Kidney epithelial cell (primary cell): ENCODE measurements at regions not wholly inside any gene's neighbourhood (a gene's known extent, or its start where the extent isn't known, plus 50 kb on each side); places are given as distances from the start of the nearest gene placed in this dataset.
A peak's percentile ranks its signal among the peaks of the same experiment; 100 is the strongest.

Experiments
- DNase-seq: peaks from one replicate; pipeline ENCODE4 v3.0.0-alpha.2; 2010; ENCODE audit warnings: low read depth
- H3K27me3 ChIP-seq: 2 replicates; pipeline ENCODE4 v1.6.0; 2011; ENCODE audit warnings: low read length; ENCODE audit not compliant: control insufficient read depth, insufficient read depth
- H3K36me3 ChIP-seq: 2 replicates; pipeline ENCODE4 v1.5.1; 2011; ENCODE audit warnings: low read length; ENCODE audit not compliant: control insufficient read depth, insufficient read depth
- H3K4me3 ChIP-seq: 2 replicates; pipeline ENCODE4 v1.5.1; 2011; ENCODE audit warnings: low read depth, mild to moderate bottlenecking, control low read depth, low read length
- CTCF ChIP-seq: IDR thresholded peaks from 2 replicates; pipeline ENCODE4 v1.5.1; 2011; ENCODE audit warnings: mild to moderate bottlenecking, moderate library complexity, low read length, control low read depth, inconsistent platforms; ENCODE audit not compliant: insufficient read depth, poor library complexity, severe bottlenecking

- no peak for DNase-seq
- no peak for TF ChIP-seq CTCF
- no peaks in the 10 kb centered on the region for H3K27me3 ChIP-seq
- no peak overlapping the region for H3K4me3 ChIP-seq
- H3K36me3 ChIP-seq, result no peaks in the 10 kb centered on the region
Observed at GRCh38 chr13:86946734-86947133, 724.4 kb upstream of the SLITRK5 start.

DNA sequence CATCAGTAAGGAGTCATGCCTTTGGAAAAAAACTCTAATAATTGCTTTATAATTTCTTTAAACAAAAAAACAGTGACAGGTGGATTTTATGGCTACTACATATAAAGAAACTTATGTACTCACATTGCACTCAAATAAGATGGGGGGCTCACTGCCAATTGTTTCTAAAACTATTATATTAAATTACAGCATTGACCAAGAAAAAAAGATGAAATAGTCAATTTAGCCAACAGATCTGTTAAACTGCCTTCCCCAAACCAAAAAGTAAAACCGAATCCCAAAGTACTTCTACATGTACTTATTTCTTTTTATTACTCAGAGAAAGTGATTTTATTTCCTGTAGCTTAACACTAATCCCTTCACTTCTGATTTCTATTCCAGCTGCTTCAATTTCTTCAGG is 716.8 kb upstream of the SLITRK5 start:
- H3K36me3 ChIP-seq, result no peaks in the 10 kb centered on the region
- H3K4me3 ChIP-seq, result no peak overlapping the region
- no peak for TF ChIP-seq CTCF
- no peak for DNase-seq
- H3K27me3 ChIP-seq, result no peaks in the 10 kb centered on the region

DNA sequence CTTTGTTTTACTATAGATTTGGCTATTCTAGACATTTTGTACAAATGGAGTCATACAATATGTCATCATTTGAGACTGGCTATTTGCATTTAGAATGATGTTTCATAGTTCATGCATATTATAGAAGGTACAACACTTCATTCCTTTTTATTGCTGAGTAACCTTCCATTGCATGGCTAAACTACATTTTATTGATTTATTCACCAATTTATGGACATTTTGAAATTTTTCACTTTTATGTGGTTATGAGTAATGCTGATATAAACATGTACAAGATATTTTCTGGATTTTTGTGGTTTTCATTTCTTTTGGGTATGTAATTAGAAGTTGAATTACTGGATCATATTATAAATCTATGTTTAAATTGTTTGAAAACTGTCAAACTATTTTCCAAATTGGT is 710.3 kb upstream of the SLITRK5 start:
- Histone ChIP-seq H3K27me3 (no peaks in the 10 kb centered on the region), H3K36me3 (no peaks in the 10 kb centered on the region), H3K4me3 (no peak overlapping the region)
- no peak for DNase-seq
- no peak for TF ChIP-seq CTCF

- TF ChIP-seq CTCF, result no peak
- DNase-seq, result no peak
- no peak overlapping the region for H3K4me3 ChIP-seq
- no peaks in the 10 kb centered on the region for H3K27me3 ChIP-seq
- H3K36me3 ChIP-seq, result no peaks in the 10 kb centered on the region
Observed at GRCh38 chr13:86974251-86974994, 696.7 kb upstream of the SLITRK5 start.

DNA sequence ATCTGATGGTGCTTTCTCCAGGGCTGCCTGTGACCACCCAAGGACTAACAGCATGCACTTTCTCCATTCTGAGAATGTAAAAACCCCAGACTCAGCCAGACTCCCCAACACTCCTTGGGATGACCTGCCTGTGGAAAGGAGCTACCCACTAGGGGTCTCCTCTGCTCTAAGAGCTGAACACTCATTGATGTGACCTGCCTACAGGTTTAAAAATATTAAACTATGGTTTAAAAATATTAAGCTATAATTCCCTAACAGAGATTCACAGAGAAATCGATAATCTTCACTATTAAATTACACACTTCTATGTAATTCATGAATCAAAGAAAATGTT is 696.2 kb upstream of the SLITRK5 start:
- no peak for DNase-seq
- Histone ChIP-seq H3K4me3 (no peak overlapping the region), H3K27me3 (no peaks in the 10 kb centered on the region), H3K36me3 (no peaks in the 10 kb centered on the region)
- TF ChIP-seq CTCF, result peak; percentile 15
